HEK293T (cell line): ENCODE measurements at regions not wholly inside any gene's neighbourhood (a gene's known extent, or its start where the extent isn't known, plus 50 kb on each side); places are given as distances from the start of the nearest gene placed in this dataset.

ENCODE experiments used
- FOXA1 ChIP-seq: fragments of 450-650 bp; IDR thresholded peaks from 2 replicates; pipeline ENCODE4 v1.6.1; 2016; ENCODE audit warnings: mild to moderate bottlenecking
- FOXK2 ChIP-seq: fragments of 450-650 bp; IDR thresholded peaks from 2 replicates; pipeline ENCODE4 v1.6.1; 2016; ENCODE audit warnings: mild to moderate bottlenecking
- FOXM1 ChIP-seq: fragments of 450-650 bp; IDR thresholded peaks from 2 replicates; pipeline ENCODE4 v1.6.1; 2017; ENCODE audit warnings: mild to moderate bottlenecking, borderline replicate concordance
- L3MBTL2 ChIP-seq: fragments of 450-650 bp; conservative IDR thresholded peaks from 2 replicates; pipeline ENCODE4 v1.6.1; 2016; ENCODE audit warnings: mild to moderate bottlenecking
- SP1 ChIP-seq: fragments of 450-650 bp; IDR thresholded peaks from 2 replicates; pipeline ENCODE4 v1.6.1; 2017
- SUZ12 ChIP-seq: fragments of 450-650 bp; IDR thresholded peaks from 2 replicates; pipeline ENCODE4 v1.6.1; 2016; ENCODE audit warnings: mild to moderate bottlenecking

DNA sequence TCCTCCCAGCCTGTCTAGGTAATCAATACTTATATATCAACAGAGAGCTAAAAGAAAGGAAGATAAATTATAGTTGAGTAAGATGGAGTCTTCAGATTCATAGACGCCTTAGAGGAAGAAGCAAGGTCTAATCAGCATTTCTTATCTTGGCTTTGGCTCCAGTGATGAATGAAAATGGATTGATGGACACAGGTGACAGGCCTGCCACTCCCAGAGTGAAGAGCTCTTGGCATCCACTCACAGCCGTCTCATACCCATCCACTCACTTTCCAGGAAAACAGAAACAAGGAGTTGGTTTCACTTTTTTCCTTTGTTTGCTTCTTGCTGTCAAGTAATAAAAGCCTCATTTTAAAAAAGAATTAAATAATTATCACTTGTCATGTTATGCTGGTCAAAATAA is 168.2 kb downstream of the MFSD1 start:
- TF ChIP-seq FOXA1 (no peak), FOXK2 (no peak), FOXM1 (no peak), SP1 (no peak), SUZ12 (no peak), L3MBTL2 (no peak)
